Astrocyte (in vitro differentiated cells and primary cell): ENCODE measurements at regions not wholly inside any gene's neighbourhood (a gene's known extent, or its start where the extent isn't known, plus 50 kb on each side); places are given as distances from the start of the nearest gene placed in this dataset.

Experiments
- DNase-seq: peaks from one replicate; pipeline ENCODE4 v3.0.0-alpha.2; 2010; ENCODE audit warnings: low read depth
- FAIRE-seq: peaks from 2 replicates; lab custom pipeline; 2011; peaks lifted over from hg19 to GRCh38; lab: Jason Lieb, UNC
- H2AFZ ChIP-seq: 2 replicates; pipeline ENCODE4 v1.6.0; 2012; ENCODE audit warnings: low read depth, low read length, inconsistent platforms
- H3K27ac ChIP-seq: 2 replicates; pipeline ENCODE4 v1.5.1; 2011; ENCODE audit warnings: low read depth, low read length, inconsistent platforms
- H3K27me3 ChIP-seq: 2 replicates; pipeline ENCODE4 v1.6.0; 2011; ENCODE audit warnings: low read length, inconsistent platforms; ENCODE audit not compliant: insufficient read depth
- H3K36me3 ChIP-seq: 2 replicates; pipeline ENCODE4 v1.5.1; 2011; ENCODE audit warnings: low read length, inconsistent platforms; ENCODE audit not compliant: insufficient read depth
- H3K4me1 ChIP-seq: 2 replicates; pipeline ENCODE4 v1.5.1; 2011; ENCODE audit warnings: low read length, inconsistent platforms; ENCODE audit not compliant: insufficient read depth
- H3K4me2 ChIP-seq: 2 replicates; pipeline ENCODE4 v1.6.0; 2012; ENCODE audit warnings: low read length, inconsistent platforms
- H3K4me3 ChIP-seq: 2 replicates; pipeline ENCODE4 v1.5.1; 2011; ENCODE audit warnings: low read depth, mild to moderate bottlenecking, low read length, inconsistent platforms; ENCODE audit not compliant: insufficient read depth
- H3K79me2 ChIP-seq: 2 replicates; pipeline ENCODE4 v1.6.0; 2012; ENCODE audit warnings: mild to moderate bottlenecking, low read length, inconsistent platforms; ENCODE audit not compliant: insufficient read depth
- H3K9ac ChIP-seq: 2 replicates; pipeline ENCODE4 v1.6.0; 2012; ENCODE audit warnings: mild to moderate bottlenecking, low read length, inconsistent platforms
- H3K9me3 ChIP-seq: 2 replicates; pipeline ENCODE4 v1.5.1; 2012; ENCODE audit warnings: low read depth, mild to moderate bottlenecking, low read length, inconsistent platforms; ENCODE audit not compliant: insufficient read depth
- H4K20me1 ChIP-seq: 2 replicates; pipeline ENCODE4 v1.6.0; 2012; ENCODE audit warnings: low read length, inconsistent platforms; ENCODE audit not compliant: insufficient read depth
- H3K27ac Mint-ChIP-seq: one replicate; pipeline ENCODE4 v1.8.0; 2021; ENCODE audit warnings: mild to moderate bottlenecking, mixed read lengths; ENCODE audit not compliant: unreplicated experiment
- H3K27me3 Mint-ChIP-seq: one replicate; pipeline ENCODE4 v1.8.0; 2021; ENCODE audit warnings: low read depth, mixed read lengths; ENCODE audit not compliant: unreplicated experiment
- H3K36me3 Mint-ChIP-seq: one replicate; pipeline ENCODE4 v1.8.0; 2021; ENCODE audit warnings: low read depth, mixed read lengths; ENCODE audit not compliant: unreplicated experiment
- H3K4me1 Mint-ChIP-seq: one replicate; pipeline ENCODE4 v1.8.0; 2021; ENCODE audit warnings: low read depth, mixed read lengths; ENCODE audit not compliant: unreplicated experiment
- H3K4me3 Mint-ChIP-seq: one replicate; pipeline ENCODE4 v1.8.0; 2021; ENCODE audit warnings: mild to moderate bottlenecking, moderate library complexity, mixed read lengths; ENCODE audit not compliant: unreplicated experiment
- H3K9me3 Mint-ChIP-seq: one replicate; pipeline ENCODE4 v1.8.0; 2021; ENCODE audit warnings: mild to moderate bottlenecking, mixed read lengths; ENCODE audit not compliant: unreplicated experiment
- CTCF ChIP-seq: IDR thresholded peaks from 2 replicates; pipeline ENCODE4 v1.5.1; 2011; ENCODE audit warnings: low read depth, mild to moderate bottlenecking, inconsistent platforms, low read length, moderate library complexity; ENCODE audit not compliant: insufficient read depth
- EZH2 ChIP-seq: IDR thresholded peaks from 2 replicates; pipeline ENCODE4 v1.6.1; 2012; ENCODE audit warnings: mild to moderate bottlenecking, low read length, inconsistent platforms; ENCODE audit not compliant: insufficient read depth

DNA sequence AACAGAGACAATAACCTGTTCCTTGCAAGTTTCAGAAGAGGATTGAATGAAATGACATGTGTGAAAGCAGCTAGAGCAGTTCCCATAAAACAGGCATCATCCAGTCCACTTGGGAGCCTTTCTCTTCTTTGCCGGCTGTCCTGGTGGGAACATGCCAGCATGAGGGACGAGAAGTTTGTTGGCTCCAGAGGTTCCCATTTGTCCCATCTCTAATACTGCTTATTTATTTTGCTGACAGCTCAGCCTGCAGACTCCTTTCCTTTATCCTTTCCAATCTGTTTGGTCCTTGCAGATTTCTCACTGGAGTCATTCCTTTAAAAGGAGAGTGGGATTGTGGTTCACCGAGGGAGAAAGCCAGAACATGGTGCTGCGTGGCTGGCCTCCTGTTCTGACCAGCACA is 321.5 kb upstream of the CLINT1 start:
- H3K27ac Mint-ChIP-seq, result no peak overlapping the region
- H3K79me2 ChIP-seq, result no peaks in the 10 kb centered on the region
- peaks cover 9% of the 10 kb centered on the region for H3K4me1 Mint-ChIP-seq
- no peak overlapping the region for H3K4me3 ChIP-seq
- H3K27ac ChIP-seq, result no peak overlapping the region
- H3K4me3 Mint-ChIP-seq, result no peak overlapping the region
- peaks cover 2% of the 10 kb centered on the region for H3K36me3 Mint-ChIP-seq
- H3K4me2 ChIP-seq, result no peak overlapping the region
- TF ChIP-seq CTCF (no peak), EZH2 (no peak)
- no peaks in the 10 kb centered on the region for H3K36me3 ChIP-seq
- no peaks in the 10 kb centered on the region for H3K9me3 ChIP-seq
- H2AFZ ChIP-seq, result no peak overlapping the region
- H3K4me1 ChIP-seq, result peaks cover 7% of the 10 kb centered on the region
- FAIRE-seq (no peak), DNase-seq (no peak)
- H3K9ac ChIP-seq, result no peak overlapping the region
- H4K20me1 ChIP-seq, result no peaks in the 10 kb centered on the region
- no peaks in the 10 kb centered on the region for H3K9me3 Mint-ChIP-seq
- no peaks in the 10 kb centered on the region for H3K27me3 ChIP-seq
- H3K27me3 Mint-ChIP-seq, result peaks cover 5% of the 10 kb centered on the region

- no peak overlapping the region for H3K27ac Mint-ChIP-seq
- peaks cover 5% of the 10 kb centered on the region for H3K27me3 Mint-ChIP-seq
- Histone ChIP-seq H3K27ac (no peak overlapping the region), H3K4me2 (no peak overlapping the region), H3K4me1 (peaks cover 7% of the 10 kb centered on the region), H3K9me3 (no peaks in the 10 kb centered on the region), H4K20me1 (no peaks in the 10 kb centered on the region), H3K79me2 (no peaks in the 10 kb centered on the region), H3K27me3 (no peaks in the 10 kb centered on the region), H2AFZ (no peak overlapping the region), H3K4me3 (no peak overlapping the region), H3K36me3 (no peaks in the 10 kb centered on the region), H3K9ac (no peak overlapping the region)
- peaks cover 15% of the 10 kb centered on the region for H3K4me1 Mint-ChIP-seq
- no peaks in the 10 kb centered on the region for H3K9me3 Mint-ChIP-seq
- FAIRE-seq (no peak), DNase-seq (no peak)
- no peak for TF ChIP-seq CTCF
- TF ChIP-seq EZH2, result no peak
- H3K4me3 Mint-ChIP-seq, result no peak overlapping the region
- peaks cover 2% of the 10 kb centered on the region for H3K36me3 Mint-ChIP-seq
These were observed 320.3 kb upstream of the CLINT1 start for GRCh38 chr5:158179271-158179670.

DNA sequence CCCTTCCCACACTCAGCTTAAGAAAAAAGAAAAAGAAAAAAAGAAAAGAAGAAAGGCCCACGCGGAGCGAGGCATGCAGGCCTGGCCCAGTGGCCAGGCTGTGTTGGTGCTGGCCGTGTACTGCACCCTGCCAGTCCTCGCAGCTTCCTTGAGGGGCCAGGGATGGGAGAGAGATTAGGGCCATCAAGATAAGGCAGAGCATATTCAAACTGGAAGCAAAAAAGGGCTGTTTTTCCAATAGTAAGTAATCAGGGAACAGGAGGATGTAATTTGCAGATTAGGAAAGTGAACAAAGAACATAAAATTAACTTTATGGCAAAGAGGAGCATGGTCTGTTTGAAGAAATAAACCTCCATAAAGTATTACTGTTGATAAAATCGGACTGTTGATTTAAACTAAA is 319.6 kb upstream of the CLINT1 start:
- Mint-ChIP-seq H3K27me3 (peaks cover 5% of the 10 kb centered on the region), H3K27ac (no peak overlapping the region), H3K4me1 (peaks cover 15% of the 10 kb centered on the region), H3K36me3 (peaks cover 2% of the 10 kb centered on the region), H3K9me3 (no peaks in the 10 kb centered on the region), H3K4me3 (no peak overlapping the region)
- Histone ChIP-seq H3K9me3 (no peaks in the 10 kb centered on the region), H4K20me1 (no peaks in the 10 kb centered on the region), H3K27ac (no peak overlapping the region), H3K4me2 (no peak overlapping the region), H2AFZ (no peak overlapping the region), H3K79me2 (no peaks in the 10 kb centered on the region), H3K27me3 (no peaks in the 10 kb centered on the region), H3K4me3 (no peak overlapping the region), H3K4me1 (peaks cover 7% of the 10 kb centered on the region), H3K36me3 (no peaks in the 10 kb centered on the region), H3K9ac (no peak overlapping the region)
- DNase-seq (no peak), FAIRE-seq (no peak)
- TF ChIP-seq CTCF (no peak), EZH2 (no peak)
